RWPE1 (cell line): ENCODE measurements at regions not wholly inside any gene's neighbourhood (a gene's known extent, or its start where the extent isn't known, plus 50 kb on each side); places are given as distances from the start of the nearest gene placed in this dataset.

Source experiments
- CTCF ChIA-PET: fragments of 350-600 bp; sonication (Branson Sonifier 250); formaldehyde crosslinking; extraction: SDS; loops from one replicate; lab custom pipeline; 2021; lab: Yijun Ruan, JAX
- POLR2A ChIA-PET: fragments of 400-600 bp; formaldehyde crosslinking; extraction: SDS; loops from one replicate; lab custom pipeline; 2020; ENCODE audit warnings: antibody characterized with exemption; ENCODE audit not compliant: low non-redundant PET; lab: Yijun Ruan, JAX
- DNase-seq: peaks from one replicate; pipeline ENCODE4 v3.0.0; 2012; ENCODE audit warnings: low spot score
- H3K27ac ChIP-seq: fragments of 450-650 bp; 2 replicates; pipeline ENCODE4 v1.5.1; 2017
- TF ChIP-seq, protein P1 (sequence below): fragments of 450-650 bp; conservative IDR thresholded peaks from 2 replicates; pipeline ENCODE4 v1.5.1; 2017; ENCODE audit warnings: low read depth, mild to moderate bottlenecking

DNA sequence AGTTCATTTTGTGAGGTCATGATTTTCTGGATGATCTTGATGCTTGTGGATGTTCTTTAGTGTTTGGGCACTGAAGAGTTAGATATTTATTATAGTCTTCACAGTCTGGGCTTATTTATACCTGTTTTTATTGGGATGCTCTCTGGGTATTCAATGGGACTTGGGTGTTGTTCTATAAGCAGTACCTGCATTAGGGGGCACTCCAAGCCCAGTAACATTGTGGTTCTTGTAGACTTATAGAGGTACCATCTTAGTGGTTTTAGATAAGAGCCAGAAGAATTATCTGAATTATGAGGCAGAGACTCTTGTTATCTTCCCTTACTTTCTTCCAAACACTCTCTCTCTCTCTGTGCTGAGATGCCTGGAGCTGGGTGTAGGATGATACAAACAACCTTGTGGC is 470.0 kb downstream of the PIK3C3 start:
- TF ChIP-seq, protein P1, sequence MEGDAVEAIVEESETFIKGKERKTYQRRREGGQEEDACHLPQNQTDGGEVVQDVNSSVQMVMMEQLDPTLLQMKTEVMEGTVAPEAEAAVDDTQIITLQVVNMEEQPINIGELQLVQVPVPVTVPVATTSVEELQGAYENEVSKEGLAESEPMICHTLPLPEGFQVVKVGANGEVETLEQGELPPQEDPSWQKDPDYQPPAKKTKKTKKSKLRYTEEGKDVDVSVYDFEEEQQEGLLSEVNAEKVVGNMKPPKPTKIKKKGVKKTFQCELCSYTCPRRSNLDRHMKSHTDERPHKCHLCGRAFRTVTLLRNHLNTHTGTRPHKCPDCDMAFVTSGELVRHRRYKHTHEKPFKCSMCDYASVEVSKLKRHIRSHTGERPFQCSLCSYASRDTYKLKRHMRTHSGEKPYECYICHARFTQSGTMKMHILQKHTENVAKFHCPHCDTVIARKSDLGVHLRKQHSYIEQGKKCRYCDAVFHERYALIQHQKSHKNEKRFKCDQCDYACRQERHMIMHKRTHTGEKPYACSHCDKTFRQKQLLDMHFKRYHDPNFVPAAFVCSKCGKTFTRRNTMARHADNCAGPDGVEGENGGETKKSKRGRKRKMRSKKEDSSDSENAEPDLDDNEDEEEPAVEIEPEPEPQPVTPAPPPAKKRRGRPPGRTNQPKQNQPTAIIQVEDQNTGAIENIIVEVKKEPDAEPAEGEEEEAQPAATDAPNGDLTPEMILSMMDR = no peak
- no peak overlapping the region for H3K27ac ChIP-seq
- no peak for DNase-seq
- ChIA-PET CTCF (no interaction called here), POLR2A (no interaction called here)

DNA sequence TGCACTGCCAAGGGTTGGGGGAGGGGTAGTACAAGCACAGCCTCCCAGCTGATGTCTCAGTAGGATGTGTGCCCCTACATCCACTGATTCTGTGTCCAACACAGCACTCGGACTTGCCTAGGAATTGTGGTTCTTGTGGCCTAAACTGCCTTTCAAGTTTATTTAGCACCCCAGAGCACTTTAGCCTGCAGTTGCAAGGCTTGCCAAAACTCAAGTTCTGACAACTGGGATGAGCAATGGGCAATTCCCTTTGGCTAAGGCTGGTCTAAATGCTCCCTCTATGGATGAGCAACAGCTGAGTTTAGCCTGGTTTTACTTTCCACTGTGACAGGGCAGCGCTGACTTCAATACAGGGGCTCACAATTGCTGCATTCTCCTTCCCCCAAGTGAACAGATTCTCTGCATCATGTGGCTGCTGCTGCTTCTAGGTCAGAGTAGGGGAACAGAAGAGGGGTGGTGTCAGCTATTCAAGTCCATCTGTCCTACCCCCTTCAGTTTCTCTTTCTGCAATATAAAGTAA is 471.5 kb downstream of the PIK3C3 start:
- no peak overlapping the region for H3K27ac ChIP-seq
- POLR2A ChIA-PET = no interaction called here
- CTCF ChIA-PET = no interaction called here
- TF ChIP-seq, protein P1 = no peak
- no peak for DNase-seq

DNA sequence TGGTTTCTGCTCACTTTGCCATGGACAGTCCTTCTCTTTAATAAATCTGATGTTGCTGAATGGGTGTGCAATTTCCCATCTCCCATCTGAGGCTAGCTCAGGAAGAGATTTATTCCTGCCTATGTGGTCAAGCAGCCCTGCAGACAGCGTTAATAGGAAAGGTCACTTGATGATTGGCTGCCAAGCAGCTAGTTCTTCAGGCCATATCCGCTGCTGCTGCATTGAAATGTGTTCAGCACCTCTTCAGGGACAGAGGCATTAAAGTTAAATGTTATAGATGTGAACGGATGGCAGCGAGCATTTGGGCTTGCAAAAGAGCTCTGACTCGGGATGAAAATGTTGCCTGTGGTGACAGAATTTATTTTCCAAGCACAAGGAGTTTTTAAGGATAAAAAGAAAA is 474.2 kb downstream of the PIK3C3 start:
- DNase-seq = no peak
- TF ChIP-seq, protein P1 = no peak
- H3K27ac ChIP-seq = no peak overlapping the region
- CTCF ChIA-PET = no interaction called here
- POLR2A ChIA-PET = no interaction called here

DNA sequence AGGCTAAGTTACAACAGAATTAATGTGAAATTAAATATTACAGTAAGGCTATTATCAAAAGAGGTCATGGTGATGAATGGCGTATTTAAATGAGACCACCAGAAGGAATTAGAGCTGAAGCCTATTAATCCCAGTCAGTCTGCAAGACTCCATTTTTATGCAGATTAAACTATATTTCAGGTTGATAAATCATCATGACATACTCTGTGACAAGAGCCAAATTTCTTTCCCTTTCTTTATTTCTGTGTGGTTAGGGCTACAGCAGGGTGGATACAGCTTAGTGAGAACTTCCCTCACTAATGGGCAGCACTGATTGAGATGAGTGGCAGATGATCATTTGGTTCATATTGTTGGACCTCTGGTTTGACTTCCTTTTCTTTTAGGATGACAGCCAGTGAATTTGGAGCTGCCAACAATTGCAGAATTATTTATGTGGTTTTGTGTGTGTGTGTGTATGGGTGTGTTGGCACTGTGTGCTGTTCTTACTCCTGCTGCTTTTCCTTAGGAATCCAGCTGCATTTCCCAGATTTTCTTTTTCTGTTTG is 481.3 kb downstream of the PIK3C3 start:
- TF ChIP-seq, protein P1 = no peak
- no peak overlapping the region for H3K27ac ChIP-seq
- CTCF ChIA-PET = no interaction called here
- no peak for DNase-seq
- POLR2A ChIA-PET = no interaction called here

DNA sequence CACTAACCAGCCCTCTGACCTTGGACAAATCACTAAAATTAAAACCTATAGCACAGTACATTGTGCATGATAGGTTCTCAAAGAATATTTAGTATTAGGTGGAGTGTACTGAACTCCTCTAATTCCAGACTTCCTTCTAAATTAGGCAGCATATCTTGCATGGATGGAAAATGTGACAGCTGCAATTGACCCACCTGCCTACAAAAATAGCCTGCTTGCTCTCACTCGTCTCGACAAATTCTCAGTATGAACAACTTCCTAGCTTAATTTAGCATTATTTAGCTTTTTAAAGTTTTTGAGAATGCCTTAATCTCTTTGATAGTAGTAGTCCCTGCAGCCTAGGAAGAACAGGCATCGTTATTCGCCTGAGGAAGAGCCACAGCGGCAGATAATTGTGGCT is 482.0 kb downstream of the PIK3C3 start:
- ChIA-PET CTCF (no interaction called here), POLR2A (no interaction called here)
- no peak overlapping the region for H3K27ac ChIP-seq
- TF ChIP-seq, protein P1 = no peak
- DNase-seq = no peak

DNA sequence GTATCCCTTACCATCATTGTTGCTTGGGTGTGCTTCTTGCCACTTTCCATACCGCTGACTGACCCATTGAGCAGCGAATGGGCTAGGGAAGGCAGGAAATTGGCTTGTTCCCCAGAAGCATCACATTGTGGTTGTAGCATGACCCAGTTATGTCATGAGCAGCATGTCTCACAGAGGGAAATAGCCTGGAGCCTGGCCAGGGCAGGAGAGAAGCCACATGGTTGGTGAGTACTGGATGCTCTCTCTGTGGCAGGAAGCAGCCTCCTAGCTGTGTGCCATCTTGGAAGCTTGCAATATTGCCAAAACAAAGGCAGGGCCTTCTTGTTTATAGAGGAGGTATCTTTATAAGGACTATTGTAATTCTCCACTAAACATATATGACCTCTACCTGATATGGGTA is 482.6 kb downstream of the PIK3C3 start:
- TF ChIP-seq, protein P1 = no peak
- DNase-seq = no peak
- H3K27ac ChIP-seq = no peak overlapping the region
- ChIA-PET POLR2A (no interaction called here), CTCF (no interaction called here)

DNA sequence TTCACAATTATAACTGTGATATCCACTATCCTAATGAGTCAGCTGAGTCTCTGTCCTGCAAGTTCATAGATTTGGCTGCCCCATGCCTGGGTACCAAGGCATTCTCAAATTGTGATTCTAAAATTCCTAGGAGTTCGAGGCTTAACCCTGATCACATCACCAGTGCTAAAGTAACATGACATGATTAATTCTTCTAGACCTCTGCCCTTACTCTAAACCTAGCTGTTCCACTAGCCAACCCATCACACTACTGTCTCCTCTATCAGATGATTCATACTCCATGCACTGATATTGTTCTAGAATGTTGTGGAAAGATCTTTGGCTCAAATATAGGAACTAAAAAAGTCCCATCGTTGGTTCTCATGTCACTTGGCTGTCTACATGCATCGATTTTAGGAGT is 487.6 kb downstream of the PIK3C3 start:
- ChIA-PET POLR2A (no interaction called here), CTCF (no interaction called here)
- TF ChIP-seq, protein P1 = no peak
- H3K27ac ChIP-seq = no peak overlapping the region
- no peak for DNase-seq
